CD4-positive, alpha-beta T cell (primary cell): ENCODE measurements at regions not wholly inside any gene's neighbourhood (a gene's known extent, or its start where the extent isn't known, plus 50 kb on each side); places are given as distances from the start of the nearest gene placed in this dataset.

ENCODE experiments used
- ATAC-seq: fragments of 200-7000 bp; cut with Tn5 transposase; one replicate; pipeline ENCODE4 v1.10.0; 2022; ENCODE audit warnings: mild to moderate bottlenecking; ENCODE audit not compliant: poor library complexity
- CTCF ChIA-PET: fragments of 350-600 bp; sonication (Branson Sonifier 250); formaldehyde crosslinking; loops from one replicate; lab custom pipeline; 2021; ENCODE audit warnings: antibody characterized with exemption, inconsistent platforms; lab: Charles Lee
- POLR2A ChIA-PET: fragments of 350-600 bp; sonication (Branson Sonifier 250); formaldehyde crosslinking; loops from one replicate; lab custom pipeline; 2021; ENCODE audit warnings: antibody characterized with exemption, inconsistent platforms; lab: Charles Lee
- DNase-seq, 14 experiments: peaks; one replicate each; pipeline ENCODE4 v3.0.0-alpha.2; 2013 to 2020; ENCODE audit warnings: mixed read lengths in 2 of 14
- H3K27ac ChIP-seq, 2 donors: one replicate each; pipeline versions ENCODE4 v1.5.1 to v1.7.0; 2013; ENCODE audit warnings: low read length in 2 of 2, low read depth in 1 of 2, mild to moderate bottlenecking in 1 of 2
- H3K27me3 ChIP-seq, 2 experiments: 1 replicate in 1 of 2; 2 replicates in 1 of 2; pipeline versions ENCODE4 v1.6.1 to v1.7.0; 2013; ENCODE audit warnings: low read length in 2 of 2, control low read depth in 1 of 2, mild to moderate bottlenecking in 1 of 2, moderate library complexity in 1 of 2; ENCODE audit not compliant: insufficient read depth in 2 of 2, control insufficient read depth in 1 of 2
- H3K36me3 ChIP-seq: one replicate; pipeline ENCODE4 v1.6.1; 2013; ENCODE audit warnings: low read length, control low read depth; ENCODE audit not compliant: insufficient read depth
- H3K4me1 ChIP-seq: one replicate; pipeline ENCODE4 v1.6.1; 2013; ENCODE audit warnings: low read length, control low read depth; ENCODE audit not compliant: insufficient read depth
- H3K4me3 ChIP-seq: one replicate; pipeline ENCODE4 v1.5.1; 2013; ENCODE audit warnings: mild to moderate bottlenecking, low read length, moderate library complexity
- H3K9me3 ChIP-seq, 2 experiments: 1 replicate in 1 of 2; 2 replicates in 1 of 2; pipeline versions ENCODE4 v1.6.1 to v1.7.0; 2013; ENCODE audit warnings: low read length in 2 of 2, mild to moderate bottlenecking in 2 of 2, control low read depth in 1 of 2, moderate library complexity in 1 of 2; ENCODE audit not compliant: control insufficient read depth in 1 of 2, insufficient read depth in 1 of 2
- H3K27ac Mint-ChIP-seq: one replicate; pipeline ENCODE4 v1.8.0; 2020; ENCODE audit warnings: mixed read lengths
- H3K27me3 Mint-ChIP-seq: one replicate; pipeline ENCODE4 v1.8.0; 2021; ENCODE audit warnings: mixed read lengths
- H3K36me3 Mint-ChIP-seq: one replicate; pipeline ENCODE4 v1.8.0; 2021; ENCODE audit warnings: low read depth, mixed read lengths
- H3K4me1 Mint-ChIP-seq: one replicate; pipeline ENCODE4 v1.8.0; 2021; ENCODE audit warnings: low read depth, mixed read lengths
- H3K4me3 Mint-ChIP-seq: one replicate; pipeline ENCODE4 v1.8.0; 2020; ENCODE audit warnings: mild to moderate bottlenecking, mixed read lengths
- H3K9me3 Mint-ChIP-seq: one replicate; pipeline ENCODE4 v1.8.0; 2020; ENCODE audit warnings: mixed read lengths
- intact Hi-C, 2 experiments: fragments of 100-400 bp; cut with DNase I in 1 of 2; cut with micrococcal nuclease in 1 of 2; formaldehyde crosslinking; loops; one replicate each; pipeline versions ENCODE4 v1.15.1 to v1.9.0; 2023 to 2025; cut with DNase I, micrococcal nuclease
- TF ChIP-seq, protein P1 (sequence below): fragments of 200-600 bp; IDR thresholded peaks from one replicate; pipeline ENCODE4 v1.8.0; 2022; ENCODE audit warnings: antibody characterized with exemption, mild to moderate bottlenecking

DNA sequence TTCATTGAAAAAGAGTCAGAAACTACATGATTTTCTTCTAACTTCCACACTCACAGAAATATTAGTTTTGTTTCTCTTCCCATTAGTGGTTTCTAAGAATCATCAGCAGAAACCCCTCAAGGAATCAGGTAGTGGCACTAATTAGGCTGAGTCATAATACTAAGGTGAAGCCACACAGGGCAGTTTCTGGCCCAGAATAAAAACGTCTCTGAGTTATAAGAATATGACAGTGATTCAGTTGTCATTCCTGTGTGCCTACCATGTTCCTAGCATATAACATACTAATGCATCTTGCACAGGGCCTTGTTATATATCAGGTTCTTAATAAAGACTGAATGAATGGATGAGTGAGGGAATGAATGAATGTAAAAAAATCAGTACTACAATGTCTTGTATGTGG is 206.0 kb upstream of the PLEKHG7 start:
- ChIA-PET POLR2A (no interaction called here), CTCF (no interaction called here)
- no peak for DNase-seq
- Mint-ChIP-seq H3K27me3 (no peaks in the 10 kb centered on the region), H3K4me1 (no peaks in the 10 kb centered on the region), H3K4me3 (no peak overlapping the region), H3K27ac (no peak overlapping the region), H3K36me3 (no peaks in the 10 kb centered on the region), H3K9me3 (no peaks in the 10 kb centered on the region)
- Histone ChIP-seq H3K4me3 (no peak overlapping the region), H3K4me1 (no peaks in the 10 kb centered on the region), H3K27me3 (no peaks in the 10 kb centered on the region), H3K9me3 (no peaks in the 10 kb centered on the region), H3K27ac (no peak overlapping the region), H3K36me3 (no peaks in the 10 kb centered on the region)
- TF ChIP-seq, protein P1, sequence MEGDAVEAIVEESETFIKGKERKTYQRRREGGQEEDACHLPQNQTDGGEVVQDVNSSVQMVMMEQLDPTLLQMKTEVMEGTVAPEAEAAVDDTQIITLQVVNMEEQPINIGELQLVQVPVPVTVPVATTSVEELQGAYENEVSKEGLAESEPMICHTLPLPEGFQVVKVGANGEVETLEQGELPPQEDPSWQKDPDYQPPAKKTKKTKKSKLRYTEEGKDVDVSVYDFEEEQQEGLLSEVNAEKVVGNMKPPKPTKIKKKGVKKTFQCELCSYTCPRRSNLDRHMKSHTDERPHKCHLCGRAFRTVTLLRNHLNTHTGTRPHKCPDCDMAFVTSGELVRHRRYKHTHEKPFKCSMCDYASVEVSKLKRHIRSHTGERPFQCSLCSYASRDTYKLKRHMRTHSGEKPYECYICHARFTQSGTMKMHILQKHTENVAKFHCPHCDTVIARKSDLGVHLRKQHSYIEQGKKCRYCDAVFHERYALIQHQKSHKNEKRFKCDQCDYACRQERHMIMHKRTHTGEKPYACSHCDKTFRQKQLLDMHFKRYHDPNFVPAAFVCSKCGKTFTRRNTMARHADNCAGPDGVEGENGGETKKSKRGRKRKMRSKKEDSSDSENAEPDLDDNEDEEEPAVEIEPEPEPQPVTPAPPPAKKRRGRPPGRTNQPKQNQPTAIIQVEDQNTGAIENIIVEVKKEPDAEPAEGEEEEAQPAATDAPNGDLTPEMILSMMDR, result no peak
- ATAC-seq, result no peak
- intact Hi-C loops, result no loop called here

DNA sequence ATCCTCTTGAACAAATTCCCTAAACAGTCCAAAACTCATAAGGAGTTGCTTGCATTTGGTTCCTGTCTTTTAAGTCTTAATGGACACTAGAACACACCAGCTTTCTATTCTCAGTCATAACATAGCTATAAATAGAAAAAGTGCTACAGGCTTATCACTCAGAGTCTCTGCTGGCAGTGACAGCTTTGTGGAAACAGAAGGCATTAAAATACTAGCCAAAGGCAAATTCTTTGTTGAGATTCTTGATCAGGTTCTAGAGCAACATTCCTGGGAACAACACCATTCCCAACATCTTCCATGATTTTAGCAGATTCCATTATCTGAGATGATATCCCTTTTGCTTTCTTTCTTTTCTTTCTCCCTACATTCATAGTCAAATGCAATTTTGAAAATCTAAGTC is 207.7 kb upstream of the PLEKHG7 start:
- H3K4me3 Mint-ChIP-seq, result no peak overlapping the region
- TF ChIP-seq, protein P1, result no peak
- Histone ChIP-seq H3K27ac (no peak overlapping the region), H3K9me3 (no peaks in the 10 kb centered on the region), H3K36me3 (no peaks in the 10 kb centered on the region), H3K4me3 (no peak overlapping the region), H3K4me1 (no peaks in the 10 kb centered on the region), H3K27me3 (no peaks in the 10 kb centered on the region)
- ChIA-PET CTCF (interaction anchor here (1.3 kb wide), 1 partner anchor 1113 kb away, joined by 3 read pairs; no protein-coding TSS in a partner anchor), POLR2A (interaction anchor here (1.1 to 1.7 kb wide), 2 partner anchors 10 to 349 kb away, joined by 4 to 8 read pairs; partner anchors contain the start of gene BTG1)
- no peaks in the 10 kb centered on the region for H3K27me3 Mint-ChIP-seq
- intact Hi-C loops, result no loop called here
- no peaks in the 10 kb centered on the region for H3K36me3 Mint-ChIP-seq
- no peak overlapping the region for H3K27ac Mint-ChIP-seq
- H3K9me3 Mint-ChIP-seq, result no peaks in the 10 kb centered on the region
- DNase-seq, result no peak
- no peak for ATAC-seq
- no peaks in the 10 kb centered on the region for H3K4me1 Mint-ChIP-seq

DNA sequence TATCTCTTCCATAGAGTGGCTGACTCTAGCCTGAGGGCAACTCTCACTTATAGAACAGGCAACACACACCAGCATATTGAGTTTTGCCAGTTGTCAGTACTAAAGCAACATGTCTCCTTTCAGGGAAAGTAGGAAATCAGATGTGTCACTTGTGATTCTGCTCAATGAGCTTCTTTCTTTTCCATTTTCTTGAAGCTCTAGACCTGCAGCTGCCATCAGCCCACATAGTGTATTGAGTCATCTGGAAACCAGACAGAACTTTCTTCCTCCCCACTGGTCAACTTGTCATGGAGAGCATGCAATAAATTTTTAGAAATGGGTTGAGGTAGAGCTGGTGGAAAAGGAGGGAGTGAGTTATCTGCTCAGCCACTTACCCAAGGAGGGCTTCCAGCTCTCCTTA is 209.0 kb upstream of the PLEKHG7 start:
- Histone ChIP-seq H3K27ac (no peak overlapping the region), H3K4me1 (no peaks in the 10 kb centered on the region), H3K36me3 (no peaks in the 10 kb centered on the region), H3K4me3 (no peak overlapping the region), H3K27me3 (no peaks in the 10 kb centered on the region), H3K9me3 (no peaks in the 10 kb centered on the region)
- ATAC-seq (no peak), DNase-seq (no peak)
- intact Hi-C loops, result no loop called here
- no peaks in the 10 kb centered on the region for H3K9me3 Mint-ChIP-seq
- no peaks in the 10 kb centered on the region for H3K27me3 Mint-ChIP-seq
- H3K4me1 Mint-ChIP-seq, result no peaks in the 10 kb centered on the region
- H3K4me3 Mint-ChIP-seq, result no peak overlapping the region
- CTCF ChIA-PET, result interaction anchor here (0.7 to 1.1 kb wide), 2 partner anchors 18 to 64 kb away, joined by 3 read pairs; no protein-coding TSS in a partner anchor
- H3K36me3 Mint-ChIP-seq, result no peaks in the 10 kb centered on the region
- no peak overlapping the region for H3K27ac Mint-ChIP-seq
- POLR2A ChIA-PET, result interaction anchor here (1.7 kb wide), 1 partner anchor 12 kb away, joined by 8 read pairs; no protein-coding TSS in a partner anchor
- TF ChIP-seq, protein P1, result no peak
